BLaER1 treated with 17β-estradiol and CSF1 and Interleukin-3, amounts not matched to agents 10 nM and 100 nM (cell line): ENCODE measurements at regions not wholly inside any gene's neighbourhood (a gene's known extent, or its start where the extent isn't known, plus 50 kb on each side); places are given as distances from the start of the nearest gene placed in this dataset.
"Not testable (repeated sequence)": the region's sequence is repeated elsewhere in the genome, so short reads cannot be mapped to it uniquely, and the experiment has no call there.

ENCODE experiments used
- H3K27ac ChIP-seq, 11 experiments: shearing (Covaris generic); formaldehyde crosslinking; 2 replicates each; pipeline ENCODE4 v1.8.1; 2022
- H3K27me3 ChIP-seq, 11 experiments: shearing (Covaris generic); formaldehyde crosslinking; 2 replicates each; pipeline ENCODE4 v1.8.1; 2022
- H3K36me3 ChIP-seq, 11 experiments: shearing (Covaris generic); formaldehyde crosslinking; 2 replicates each; pipeline ENCODE4 v1.8.1; 2022
- H3K4me1 ChIP-seq, 10 experiments: shearing (Covaris generic); formaldehyde crosslinking; 2 replicates each; pipeline ENCODE4 v1.8.1; 2022
- H3K4me2 ChIP-seq, 11 experiments: shearing (Covaris generic); formaldehyde crosslinking; 2 replicates each; pipeline ENCODE4 v1.8.1; 2022
- H3K4me3 ChIP-seq, 10 experiments: shearing (Covaris generic); formaldehyde crosslinking; 2 replicates each; pipeline ENCODE4 v1.8.1; 2022
- H3K9ac ChIP-seq, 11 experiments: shearing (Covaris generic); formaldehyde crosslinking; 2 replicates each; pipeline ENCODE4 v1.8.1; 2022
- H3K9me3 ChIP-seq, 11 experiments: shearing (Covaris generic); formaldehyde crosslinking; replicated peaks in 1 of 11; 2 replicates each; pipeline ENCODE4 v1.8.1; 2022
- H4K20me1 ChIP-seq, 11 experiments: shearing (Covaris generic); formaldehyde crosslinking; 2 replicates each; pipeline ENCODE4 v1.8.1; 2022
- Cebpa-rat ChIP-seq, 11 experiments: shearing (Covaris generic); IDR thresholded peaks; 2 replicates each; pipeline ENCODE4 v1.8.1; 2022

GRCh38 chrX:109187473-109188168 is 294.3 kb downstream of the GUCY2F start:
- Histone ChIP-seq H3K36me3 (no peaks in the 10 kb centered on the region), H3K27me3 (peaks cover 83 to 98% (median 95%) of the 10 kb centered on the region in 11 experiments), H4K20me1 (no peaks in the 10 kb centered on the region; a peak in 1 of 22 replicates), H3K9me3 (no peaks in the 10 kb centered on the region; a peak in 1 of 22 replicates), H3K4me2 (no peak overlapping the region), H3K4me3 (no peak overlapping the region), H3K27ac (no peak overlapping the region), H3K4me1 (no peaks in the 10 kb centered on the region), H3K9ac (no peak overlapping the region)
- TF ChIP-seq Cebpa-rat (IDR thresholded peaks at IDR 0.05) = no peak

DNA sequence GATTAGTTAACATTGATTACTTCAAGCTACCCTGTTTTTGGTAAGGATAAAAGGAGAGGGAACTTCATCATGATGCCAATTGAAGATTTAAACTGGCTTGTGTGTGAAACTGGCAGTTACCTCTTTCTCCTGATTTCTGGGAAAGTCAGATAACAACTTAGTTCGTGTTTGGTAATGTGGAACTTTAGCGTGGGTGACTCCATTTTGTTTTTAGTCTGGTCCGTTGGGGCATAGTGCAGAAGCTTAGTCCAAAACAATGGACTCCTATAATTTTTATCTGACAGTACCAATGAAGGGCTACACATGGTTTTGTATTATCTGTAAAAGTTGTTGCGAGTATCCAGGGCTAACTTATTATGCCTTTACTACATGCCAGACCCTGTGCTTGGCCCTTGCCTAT is 294.9 kb downstream of the GUCY2F start:
- Histone ChIP-seq H3K4me2 (no peak overlapping the region), H3K9ac (no peak overlapping the region), H4K20me1 (no peaks in the 10 kb centered on the region; a peak in 1 of 22 replicates), H3K4me1 (no peaks in the 10 kb centered on the region), H3K36me3 (no peaks in the 10 kb centered on the region), H3K4me3 (no peak overlapping the region), H3K27ac (no peak overlapping the region), H3K9me3 (no peaks in the 10 kb centered on the region; a peak in 1 of 22 replicates), H3K27me3 (peaks cover 77 to 94% (median 91%) of the 10 kb centered on the region in 11 experiments)
- TF ChIP-seq Cebpa-rat (IDR thresholded peaks at IDR 0.05) = no peak

- H3K27ac ChIP-seq = no peak overlapping the region
- H3K4me3 ChIP-seq = no peak overlapping the region
- H3K9me3 ChIP-seq = no peaks in the 10 kb centered on the region
- no peak for TF ChIP-seq Cebpa-rat (IDR thresholded peaks at IDR 0.05)
- no peaks in the 10 kb centered on the region; a peak in 1 of 22 replicates for H4K20me1 ChIP-seq
- no peaks in the 10 kb centered on the region for H3K36me3 ChIP-seq
- peaks cover 56 to 86% (median 74%) of the 10 kb centered on the region in 11 experiments for H3K27me3 ChIP-seq
- H3K4me2 ChIP-seq = no peak overlapping the region
- H3K9ac ChIP-seq = no peak overlapping the region
- no peaks in the 10 kb centered on the region for H3K4me1 ChIP-seq
Observed at GRCh38 chrX:109184506-109185139, 297.3 kb downstream of the GUCY2F start.

DNA sequence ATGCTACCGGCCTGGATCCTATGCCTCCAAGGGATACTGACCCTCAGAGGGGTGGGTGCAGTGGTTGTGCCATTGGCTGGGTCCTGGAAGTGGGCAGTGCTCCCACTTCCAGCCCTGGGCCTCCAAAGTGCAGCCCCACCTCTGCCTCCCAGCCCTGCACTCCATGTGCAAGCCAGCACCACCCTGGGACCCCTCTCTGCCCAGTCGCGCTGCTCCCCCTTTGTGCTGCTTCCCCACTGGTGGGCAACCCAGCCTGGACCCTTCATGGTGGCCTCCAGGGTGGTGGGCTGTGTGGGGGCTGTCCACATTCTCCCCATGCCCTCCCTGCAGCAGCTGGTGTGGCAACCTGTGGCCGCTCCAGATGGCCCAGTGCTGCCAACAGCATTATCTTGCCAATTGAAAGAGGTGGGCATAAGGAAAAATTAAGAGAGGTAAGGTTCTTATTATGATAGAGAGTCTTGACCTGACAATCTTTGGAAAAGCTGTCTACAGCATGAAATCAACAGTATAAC is 309.7 kb downstream of the GUCY2F start:
- H3K27ac ChIP-seq = no peak overlapping the region
- no peak overlapping the region for H3K4me2 ChIP-seq
- no peak for TF ChIP-seq Cebpa-rat (IDR thresholded peaks at IDR 0.05)
- peaks cover 20 to 66% (median 53%) of the 10 kb centered on the region in 11 experiments for H3K27me3 ChIP-seq
- peaks cover 9 to 18% (median 13%) of the 10 kb centered on the region in 11 experiments; a peak in 21 of 22 replicates for H3K9me3 ChIP-seq
- H3K9ac ChIP-seq = no peak overlapping the region
- H3K36me3 ChIP-seq = no peaks in the 10 kb centered on the region
- H3K4me1 ChIP-seq = no peaks in the 10 kb centered on the region
- no peak overlapping the region for H3K4me3 ChIP-seq
- H4K20me1 ChIP-seq = peaks cover 0 to 3% (median 0%) of the 10 kb centered on the region in 11 experiments; a peak in 1 of 22 replicates

DNA sequence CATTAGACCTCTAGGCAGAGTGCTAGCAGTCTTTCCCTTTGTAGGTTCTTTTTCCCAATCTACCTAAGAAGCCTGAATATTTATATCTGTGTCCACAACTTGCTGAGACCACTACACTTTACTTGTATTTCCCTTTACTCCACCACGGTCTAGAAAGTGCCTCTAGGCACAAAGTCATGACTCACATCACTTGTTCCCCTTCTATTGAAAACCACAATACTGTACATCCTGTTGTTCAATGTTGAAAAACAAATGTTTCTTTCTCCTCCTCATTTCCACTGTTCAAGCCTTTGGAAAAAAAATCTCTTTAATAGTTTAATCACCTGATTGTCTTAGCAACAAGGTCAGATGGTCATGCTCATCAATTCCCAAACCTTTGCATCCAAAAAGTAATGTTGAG is 326.7 kb downstream of the GUCY2F start:
- H3K4me1 ChIP-seq = peaks cover 0 to 25% (median 5%) of the 10 kb centered on the region in 10 experiments; a peak in 10 of 20 replicates

GRCh38 chrX:109144173-109144572 is 337.7 kb downstream of the GUCY2F start:
- H4K20me1 ChIP-seq, H3K4me1 ChIP-seq, H3K27ac ChIP-seq, H3K36me3 ChIP-seq, H3K4me2 ChIP-seq, H3K4me3 ChIP-seq, H3K9ac ChIP-seq: not testable (repeated sequence)
- H3K9me3 ChIP-seq = peaks cover 22 to 63% (median 32%) of the 10 kb centered on the region in 11 experiments
- H3K27me3 ChIP-seq = peaks cover 3 to 93% (median 54%) of the 10 kb centered on the region in 11 experiments; a peak in 19 of 22 replicates

More for the DNA sequence above, 326.7 kb downstream of the GUCY2F start:
- Histone ChIP-seq H3K4me3 (no peak overlapping the region), H3K9me3 (peaks cover 32 to 57% (median 42%) of the 10 kb centered on the region in 11 experiments), H3K4me2 (peak overlapping the region in 4 of 11 experiments; percentile 33 to 52 (median 38); a peak in 6 of 22 replicates), H3K27ac (peak overlapping the region in 1 of 11 experiments; percentile 37; a peak in 1 of 22 replicates), H3K36me3 (no peaks in the 10 kb centered on the region), H4K20me1 (no peaks in the 10 kb centered on the region), H3K9ac (no peak overlapping the region), H3K27me3 (peaks cover 7 to 87% (median 55%) of the 10 kb centered on the region in 11 experiments; a peak in 20 of 22 replicates)
- no peak for TF ChIP-seq Cebpa-rat (IDR thresholded peaks at IDR 0.05)

DNA sequence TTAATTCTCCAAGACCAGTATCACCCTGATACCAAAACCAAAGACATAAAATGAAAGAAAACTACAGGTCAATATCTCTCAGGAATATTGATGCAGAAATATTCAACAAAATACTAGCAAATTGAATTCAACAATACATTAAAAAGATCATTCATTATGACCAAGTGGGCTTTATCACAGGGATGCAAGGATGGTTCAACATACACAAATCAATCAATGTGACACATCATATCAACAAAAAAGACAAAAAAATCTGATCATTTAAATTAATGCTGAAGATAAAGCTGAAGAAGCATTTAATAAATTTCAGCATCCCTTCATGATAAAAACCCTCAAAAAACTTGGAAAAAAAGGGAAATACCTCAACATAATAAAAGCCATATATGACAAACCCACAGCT is 341.4 kb downstream of the GUCY2F start:
- peaks cover 34 to 71% (median 46%) of the 10 kb centered on the region in 11 experiments for H3K9me3 ChIP-seq
- H3K9ac ChIP-seq = no peak overlapping the region
- H3K27me3 ChIP-seq = peaks cover 3 to 81% (median 42%) of the 10 kb centered on the region in 11 experiments; a peak in 19 of 22 replicates
- no peaks in the 10 kb centered on the region for H4K20me1 ChIP-seq
- H3K4me1 ChIP-seq = no peaks in the 10 kb centered on the region
- no peak overlapping the region for H3K27ac ChIP-seq
- TF ChIP-seq Cebpa-rat (IDR thresholded peaks at IDR 0.05) = no peak
- no peak overlapping the region for H3K4me2 ChIP-seq
- H3K36me3 ChIP-seq = no peaks in the 10 kb centered on the region
- H3K4me3 ChIP-seq = no peak overlapping the region

DNA sequence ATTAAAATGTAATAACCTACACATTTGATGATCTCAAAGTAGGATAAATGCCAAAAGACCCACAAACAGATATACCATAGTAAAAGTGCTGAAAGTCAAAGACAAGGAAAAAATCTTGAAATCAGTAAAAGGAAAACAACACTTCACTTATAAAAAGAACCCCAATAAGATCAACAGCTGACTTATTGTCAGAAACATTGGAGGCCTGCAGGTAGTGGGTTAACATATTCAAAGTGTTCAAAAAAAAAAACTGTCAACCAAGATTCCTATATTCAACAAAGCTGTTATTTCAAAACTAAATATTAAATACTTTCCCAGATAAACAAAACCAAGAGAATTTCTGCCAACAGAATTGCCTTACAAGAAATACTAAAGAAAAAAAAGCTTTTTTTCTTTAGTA is 347.1 kb downstream of the GUCY2F start:
- Histone ChIP-seq H3K27ac (no peak overlapping the region), H3K4me2 (no peak overlapping the region), H3K9me3 (peaks cover 19 to 47% (median 31%) of the 10 kb centered on the region in 11 experiments), H3K9ac (no peak overlapping the region), H3K36me3 (no peaks in the 10 kb centered on the region), H4K20me1 (no peaks in the 10 kb centered on the region), H3K27me3 (peaks cover 6 to 69% (median 44%) of the 10 kb centered on the region in 11 experiments; a peak in 20 of 22 replicates), H3K4me1 (no peaks in the 10 kb centered on the region), H3K4me3 (no peak overlapping the region)
- TF ChIP-seq Cebpa-rat (IDR thresholded peaks at IDR 0.05) = no peak

GRCh38 chrX:109125304-109125703 is 356.6 kb downstream of the GUCY2F start:
- no peaks in the 10 kb centered on the region for H4K20me1 ChIP-seq
- no peaks in the 10 kb centered on the region; a peak in 1 of 20 replicates for H3K4me1 ChIP-seq
- H3K4me3 ChIP-seq = no peak overlapping the region
- no peak overlapping the region for H3K9ac ChIP-seq
- peaks cover 0 to 78% (median 54%) of the 10 kb centered on the region in 11 experiments; a peak in 18 of 22 replicates for H3K27me3 ChIP-seq
- no peak for TF ChIP-seq Cebpa-rat (IDR thresholded peaks at IDR 0.05)
- no peaks in the 10 kb centered on the region for H3K36me3 ChIP-seq
- H3K27ac ChIP-seq = no peak overlapping the region
- peaks cover 0 to 33% (median 10%) of the 10 kb centered on the region in 11 experiments; a peak in 16 of 22 replicates for H3K9me3 ChIP-seq
- no peak overlapping the region for H3K4me2 ChIP-seq
